ENCODE measurements at regions not wholly inside any gene's neighbourhood (a gene's known extent, or its start where the extent isn't known, plus 50 kb on each side); places are given as distances from the start of the nearest gene placed in this dataset.

DNA sequence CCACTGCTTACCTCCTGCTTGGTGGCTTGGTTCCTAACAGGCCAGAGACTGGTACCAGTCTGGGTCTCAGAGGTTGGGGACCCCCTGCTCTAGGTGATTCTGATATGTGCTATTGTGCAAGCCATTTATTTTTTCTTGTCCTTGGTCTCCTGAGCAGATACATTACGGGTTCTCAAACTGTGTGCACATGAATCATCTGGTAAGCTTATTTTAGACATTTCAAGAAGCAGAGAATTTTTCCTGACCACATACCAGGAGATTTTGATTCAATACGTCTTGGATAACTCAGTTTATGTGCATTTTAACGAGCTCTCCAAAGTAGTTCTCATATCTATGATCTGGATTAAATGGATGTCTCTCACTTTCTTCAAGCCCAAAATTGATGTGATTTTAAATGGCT, 77.2 kb downstream of the FHIP1A start:
- CTCF ChIA-PET, result no interaction called here
- in situ Hi-C loops (cut with HindIII; ENCODE audit: low pct_unique_long_range_greater_than_20kb, low sequenced_read_pairs) (no loop called here), intact Hi-C loops (cut with micrococcal nuclease; ENCODE audit: unreplicated experiment) (no loop called here)
- Histone ChIP-seq H3K4me3 (ENCODE audit: low read depth in 2 of 2, low read length in 2 of 2) (no peak overlapping the region), H3K4me1 (ENCODE audit: control insufficient read depth, insufficient read depth, low read length) (no peaks in the 10 kb centered on the region), H3K27ac (ENCODE audit: low read length) (no peak overlapping the region), H3K9me3 (ENCODE audit: control insufficient read depth, insufficient read depth, low read depth, low read length) (no peaks in the 10 kb centered on the region), H3K36me3 (ENCODE audit: control insufficient read depth, insufficient read depth, low read length) (no peaks in the 10 kb centered on the region), H3K27me3 (ENCODE audit: control insufficient read depth, insufficient read depth, low read length) (no peaks in the 10 kb centered on the region)
- POLR2A ChIA-PET, result no interaction called here
- TF ChIP-seq, protein P1, sequence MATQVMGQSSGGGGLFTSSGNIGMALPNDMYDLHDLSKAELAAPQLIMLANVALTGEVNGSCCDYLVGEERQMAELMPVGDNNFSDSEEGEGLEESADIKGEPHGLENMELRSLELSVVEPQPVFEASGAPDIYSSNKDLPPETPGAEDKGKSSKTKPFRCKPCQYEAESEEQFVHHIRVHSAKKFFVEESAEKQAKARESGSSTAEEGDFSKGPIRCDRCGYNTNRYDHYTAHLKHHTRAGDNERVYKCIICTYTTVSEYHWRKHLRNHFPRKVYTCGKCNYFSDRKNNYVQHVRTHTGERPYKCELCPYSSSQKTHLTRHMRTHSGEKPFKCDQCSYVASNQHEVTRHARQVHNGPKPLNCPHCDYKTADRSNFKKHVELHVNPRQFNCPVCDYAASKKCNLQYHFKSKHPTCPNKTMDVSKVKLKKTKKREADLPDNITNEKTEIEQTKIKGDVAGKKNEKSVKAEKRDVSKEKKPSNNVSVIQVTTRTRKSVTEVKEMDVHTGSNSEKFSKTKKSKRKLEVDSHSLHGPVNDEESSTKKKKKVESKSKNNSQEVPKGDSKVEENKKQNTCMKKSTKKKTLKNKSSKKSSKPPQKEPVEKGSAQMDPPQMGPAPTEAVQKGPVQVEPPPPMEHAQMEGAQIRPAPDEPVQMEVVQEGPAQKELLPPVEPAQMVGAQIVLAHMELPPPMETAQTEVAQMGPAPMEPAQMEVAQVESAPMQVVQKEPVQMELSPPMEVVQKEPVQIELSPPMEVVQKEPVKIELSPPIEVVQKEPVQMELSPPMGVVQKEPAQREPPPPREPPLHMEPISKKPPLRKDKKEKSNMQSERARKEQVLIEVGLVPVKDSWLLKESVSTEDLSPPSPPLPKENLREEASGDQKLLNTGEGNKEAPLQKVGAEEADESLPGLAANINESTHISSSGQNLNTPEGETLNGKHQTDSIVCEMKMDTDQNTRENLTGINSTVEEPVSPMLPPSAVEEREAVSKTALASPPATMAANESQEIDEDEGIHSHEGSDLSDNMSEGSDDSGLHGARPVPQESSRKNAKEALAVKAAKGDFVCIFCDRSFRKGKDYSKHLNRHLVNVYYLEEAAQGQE (IDR thresholded peaks at IDR 0.05; ENCODE audit: insufficient read depth in 1 of 2, low read depth in 2 of 2, low read length in 1 of 2), result no peak
- TF ChIP-seq SIN3A (IDR thresholded peaks at IDR 0.05; ENCODE audit: borderline replicate concordance, insufficient read depth, low read depth, low read length) (no peak), POLR2AphosphoS5 (IDR thresholded peaks at IDR 0.05; ENCODE audit: low read depth, low read length) (no peak), TCF7L2 (IDR thresholded peaks at IDR 0.05; ENCODE audit: low read depth, low read length) (no peak)
- TF ChIP-seq, protein P2, sequence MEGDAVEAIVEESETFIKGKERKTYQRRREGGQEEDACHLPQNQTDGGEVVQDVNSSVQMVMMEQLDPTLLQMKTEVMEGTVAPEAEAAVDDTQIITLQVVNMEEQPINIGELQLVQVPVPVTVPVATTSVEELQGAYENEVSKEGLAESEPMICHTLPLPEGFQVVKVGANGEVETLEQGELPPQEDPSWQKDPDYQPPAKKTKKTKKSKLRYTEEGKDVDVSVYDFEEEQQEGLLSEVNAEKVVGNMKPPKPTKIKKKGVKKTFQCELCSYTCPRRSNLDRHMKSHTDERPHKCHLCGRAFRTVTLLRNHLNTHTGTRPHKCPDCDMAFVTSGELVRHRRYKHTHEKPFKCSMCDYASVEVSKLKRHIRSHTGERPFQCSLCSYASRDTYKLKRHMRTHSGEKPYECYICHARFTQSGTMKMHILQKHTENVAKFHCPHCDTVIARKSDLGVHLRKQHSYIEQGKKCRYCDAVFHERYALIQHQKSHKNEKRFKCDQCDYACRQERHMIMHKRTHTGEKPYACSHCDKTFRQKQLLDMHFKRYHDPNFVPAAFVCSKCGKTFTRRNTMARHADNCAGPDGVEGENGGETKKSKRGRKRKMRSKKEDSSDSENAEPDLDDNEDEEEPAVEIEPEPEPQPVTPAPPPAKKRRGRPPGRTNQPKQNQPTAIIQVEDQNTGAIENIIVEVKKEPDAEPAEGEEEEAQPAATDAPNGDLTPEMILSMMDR (IDR thresholded peaks at IDR 0.05), result no peak
- DNase-seq (ENCODE audit: low read depth, low spot score) (no peak), ATAC-seq (no peak)
- BruUV-seq (replicated peaks), result no TSS peak

DNA sequence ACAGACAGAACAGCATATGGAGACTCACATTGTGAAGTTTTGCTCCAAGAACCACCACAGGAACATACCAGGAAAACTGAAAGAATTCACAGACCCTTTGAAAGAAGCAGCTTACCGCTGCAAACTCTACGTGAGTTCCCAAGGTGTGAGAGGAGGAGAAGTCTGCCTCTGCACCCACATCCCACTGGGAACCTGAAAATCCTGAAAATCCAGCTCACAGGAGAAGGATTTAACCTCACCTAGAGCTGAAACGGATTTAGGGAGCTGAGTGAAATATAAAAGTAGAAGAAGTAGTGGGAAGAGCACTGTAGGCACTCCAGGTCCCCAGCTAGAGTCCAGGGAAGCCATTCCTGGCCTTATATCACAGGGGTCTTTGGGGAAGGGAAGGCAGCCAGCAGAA, 80.0 kb downstream of the FHIP1A start:
- Histone ChIP-seq H3K27me3 (ENCODE audit: control insufficient read depth, insufficient read depth, low read length) (no peaks in the 10 kb centered on the region), H3K4me1 (ENCODE audit: control insufficient read depth, insufficient read depth, low read length) (no peaks in the 10 kb centered on the region), H3K27ac (ENCODE audit: low read length) (no peak overlapping the region), H3K36me3 (ENCODE audit: control insufficient read depth, insufficient read depth, low read length) (no peaks in the 10 kb centered on the region), H3K4me3 (ENCODE audit: low read depth in 2 of 2, low read length in 2 of 2) (no peak overlapping the region), H3K9me3 (ENCODE audit: control insufficient read depth, insufficient read depth, low read depth, low read length) (no peaks in the 10 kb centered on the region)
- ChIA-PET POLR2A (no interaction called here), CTCF (no interaction called here)
- in situ Hi-C loops (cut with HindIII; ENCODE audit: low pct_unique_long_range_greater_than_20kb, low sequenced_read_pairs), result no loop called here
- ATAC-seq (no peak), DNase-seq (ENCODE audit: low read depth, low spot score) (no peak)
- no TSS peak for BruUV-seq (replicated peaks)
- TF ChIP-seq, protein P1 (IDR thresholded peaks at IDR 0.05; ENCODE audit: insufficient read depth in 1 of 2, low read depth in 2 of 2, low read length in 1 of 2), result no peak
- TF ChIP-seq TCF7L2 (IDR thresholded peaks at IDR 0.05; ENCODE audit: low read depth, low read length), result no peak
- TF ChIP-seq POLR2AphosphoS5 (IDR thresholded peaks at IDR 0.05; ENCODE audit: low read depth, low read length), result no peak
- TF ChIP-seq SIN3A (IDR thresholded peaks at IDR 0.05; ENCODE audit: borderline replicate concordance, insufficient read depth, low read depth, low read length), result no peak
- TF ChIP-seq, protein P2 (IDR thresholded peaks at IDR 0.05), result no peak
- intact Hi-C loops (cut with micrococcal nuclease; ENCODE audit: unreplicated experiment), result no loop called here
